RWPE2 (cell line): ENCODE measurements at regions not wholly inside any gene's neighbourhood (a gene's known extent, or its start where the extent isn't known, plus 50 kb on each side); places are given as distances from the start of the nearest gene placed in this dataset.

Source experiments
- ATAC-seq: fragments of 200-7000 bp; cut with Tn5 transposase; 3 replicates; pipeline ENCODE4 v1.9.1; 2021; ENCODE audit warnings: low read depth
- DNase-seq: peaks from one replicate; pipeline ENCODE4 v3.0.0-alpha.2; 2020; ENCODE audit warnings: low spot score
- H3K27ac ChIP-seq: fragments of 450-650 bp; 2 replicates; pipeline ENCODE4 v1.5.1; 2017; ENCODE audit warnings: mild to moderate bottlenecking; ENCODE audit not compliant: poor library complexity, severe bottlenecking
- H3K27me3 ChIP-seq: fragments of 250-450 bp; sonication (Bioruptor Pico); 2 replicates; pipeline ENCODE4 v1.5.1; 2021; ENCODE audit warnings: mild to moderate bottlenecking, moderate library complexity; ENCODE audit not compliant: insufficient read depth, poor library complexity, severe bottlenecking
- H3K36me3 ChIP-seq: fragments of 250-450 bp; sonication (Bioruptor Pico); 2 replicates; pipeline ENCODE4 v1.5.1; 2020; ENCODE audit warnings: low read depth, mild to moderate bottlenecking, moderate library complexity
- H3K4me1 ChIP-seq: fragments of 250-450 bp; sonication (Bioruptor Pico); 2 replicates; pipeline ENCODE4 v1.5.1; 2021; ENCODE audit warnings: mild to moderate bottlenecking, moderate library complexity; ENCODE audit not compliant: insufficient read depth, poor library complexity, severe bottlenecking
- H3K4me3 ChIP-seq: fragments of 250-450 bp; sonication (Bioruptor Pico); 2 replicates; pipeline ENCODE4 v1.5.1; 2021; ENCODE audit warnings: mild to moderate bottlenecking, moderate library complexity; ENCODE audit not compliant: severe bottlenecking
- H3K9me3 ChIP-seq: fragments of 250-450 bp; sonication (Bioruptor Pico); 2 replicates; pipeline ENCODE4 v1.5.1; 2021; ENCODE audit warnings: mild to moderate bottlenecking, moderate library complexity; ENCODE audit not compliant: severe bottlenecking
- CTCF ChIP-seq: fragments of 450-650 bp; IDR thresholded peaks from one replicate; pipeline ENCODE4 v1.5.1; 2017; ENCODE audit warnings: mild to moderate bottlenecking, moderate library complexity; ENCODE audit not compliant: poor library complexity, severe bottlenecking

DNA sequence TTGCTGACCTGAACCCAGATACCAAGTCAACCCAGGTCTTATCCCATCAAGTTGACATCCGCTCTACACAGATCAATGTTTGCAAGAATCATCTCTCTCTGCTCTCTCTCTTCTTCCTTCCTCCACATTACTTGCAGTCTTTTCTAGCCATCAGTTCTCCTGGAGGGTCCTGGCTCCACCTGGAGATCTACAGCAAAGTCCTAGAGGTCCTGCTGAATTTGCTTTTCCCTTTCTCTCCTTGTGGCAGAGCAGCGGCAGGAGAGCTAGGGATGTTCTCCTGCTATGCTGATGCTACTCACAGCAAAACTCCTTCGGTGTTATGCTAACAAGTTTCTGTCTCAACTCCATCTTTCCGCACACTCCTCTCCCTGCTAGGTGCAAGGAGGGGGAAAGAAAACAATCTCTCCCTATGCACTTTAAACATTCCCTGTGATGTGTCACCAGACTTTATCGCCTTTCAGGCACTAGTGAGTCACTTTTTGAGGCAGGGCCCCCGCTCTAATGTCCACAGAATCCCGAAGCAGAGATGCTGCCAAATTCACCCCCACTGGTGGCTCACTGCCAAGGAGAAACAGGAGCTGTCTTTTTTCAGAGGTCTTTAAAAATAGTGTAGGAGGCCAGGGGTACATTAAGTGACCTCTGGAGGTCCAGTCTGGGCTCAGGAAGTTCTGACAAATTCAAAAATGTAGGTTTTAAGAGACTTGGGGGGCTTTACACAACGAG lies 62.6 kb downstream of the FAM50B start:
- H3K9me3 ChIP-seq = no peaks in the 10 kb centered on the region
- H3K36me3 ChIP-seq = no peaks in the 10 kb centered on the region
- H3K4me1 ChIP-seq = peaks cover 38% of the 10 kb centered on the region
- H3K27me3 ChIP-seq = no peaks in the 10 kb centered on the region
- TF ChIP-seq CTCF = no peak
- DNase-seq (peak; percentile 88), ATAC-seq (peak; percentile 70)
- H3K27ac ChIP-seq = peak overlapping the region; percentile 98
- no peak overlapping the region for H3K4me3 ChIP-seq

- no peaks in the 10 kb centered on the region for H3K27me3 ChIP-seq
- H3K4me1 ChIP-seq = peaks cover 38% of the 10 kb centered on the region
- peaks cover 2% of the 10 kb centered on the region for H3K9me3 ChIP-seq
- peak overlapping the region; percentile 98 for H3K27ac ChIP-seq
- no peak for TF ChIP-seq CTCF
- H3K36me3 ChIP-seq = no peaks in the 10 kb centered on the region
- no peak overlapping the region for H3K4me3 ChIP-seq
- ATAC-seq (peak; percentile 15; the same call in 2 of the 3 replicates), DNase-seq (no peak)
These were observed 63.3 kb downstream of the FAM50B start for GRCh38 chr6:3912361-3913076.

- ATAC-seq (peak; percentile 81), DNase-seq (peak; percentile 91)
- no peaks in the 10 kb centered on the region for H3K36me3 ChIP-seq
- H3K4me1 ChIP-seq = peaks cover 38% of the 10 kb centered on the region
- no peaks in the 10 kb centered on the region for H3K27me3 ChIP-seq
- peak overlapping the region; percentile 98 for H3K27ac ChIP-seq
- TF ChIP-seq CTCF = no peak
- H3K4me3 ChIP-seq = no peak overlapping the region
- peaks cover 2% of the 10 kb centered on the region for H3K9me3 ChIP-seq
These were observed 64.1 kb downstream of the FAM50B start for GRCh38 chr6:3913077-3913957.

DNA sequence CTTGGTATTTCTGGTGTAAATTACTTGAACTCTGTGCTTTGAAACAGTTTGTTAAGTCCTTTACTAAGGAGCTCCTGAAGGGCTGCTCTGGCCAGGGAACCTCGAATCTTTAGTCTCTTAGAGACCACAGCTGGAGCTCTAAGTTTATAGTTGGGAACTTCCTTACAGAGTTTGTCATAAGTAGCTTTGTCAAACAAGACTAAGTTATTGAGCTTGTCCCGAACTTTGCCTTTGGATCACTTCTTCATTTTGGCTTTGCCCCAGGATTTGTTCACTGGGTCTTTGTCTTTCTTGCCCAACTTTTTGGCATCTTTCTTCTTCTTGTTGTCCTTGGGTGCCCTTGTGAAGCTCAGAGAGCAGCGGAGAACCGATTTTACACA lies 64.8 kb downstream of the FAM50B start:
- Histone ChIP-seq H3K27me3 (no peaks in the 10 kb centered on the region), H3K36me3 (no peaks in the 10 kb centered on the region), H3K4me3 (no peak overlapping the region), H3K9me3 (peaks cover 2% of the 10 kb centered on the region), H3K4me1 (peaks cover 44% of the 10 kb centered on the region), H3K27ac (peak overlapping the region; percentile 98)
- no peak for TF ChIP-seq CTCF
- no peak; the same call in 2 of the 3 replicates for ATAC-seq
- no peak for DNase-seq
